ENCODE measurements at regions not wholly inside any gene's neighbourhood (a gene's known extent, or its start where the extent isn't known, plus 50 kb on each side); places are given as distances from the start of the nearest gene placed in this dataset.

DNA sequence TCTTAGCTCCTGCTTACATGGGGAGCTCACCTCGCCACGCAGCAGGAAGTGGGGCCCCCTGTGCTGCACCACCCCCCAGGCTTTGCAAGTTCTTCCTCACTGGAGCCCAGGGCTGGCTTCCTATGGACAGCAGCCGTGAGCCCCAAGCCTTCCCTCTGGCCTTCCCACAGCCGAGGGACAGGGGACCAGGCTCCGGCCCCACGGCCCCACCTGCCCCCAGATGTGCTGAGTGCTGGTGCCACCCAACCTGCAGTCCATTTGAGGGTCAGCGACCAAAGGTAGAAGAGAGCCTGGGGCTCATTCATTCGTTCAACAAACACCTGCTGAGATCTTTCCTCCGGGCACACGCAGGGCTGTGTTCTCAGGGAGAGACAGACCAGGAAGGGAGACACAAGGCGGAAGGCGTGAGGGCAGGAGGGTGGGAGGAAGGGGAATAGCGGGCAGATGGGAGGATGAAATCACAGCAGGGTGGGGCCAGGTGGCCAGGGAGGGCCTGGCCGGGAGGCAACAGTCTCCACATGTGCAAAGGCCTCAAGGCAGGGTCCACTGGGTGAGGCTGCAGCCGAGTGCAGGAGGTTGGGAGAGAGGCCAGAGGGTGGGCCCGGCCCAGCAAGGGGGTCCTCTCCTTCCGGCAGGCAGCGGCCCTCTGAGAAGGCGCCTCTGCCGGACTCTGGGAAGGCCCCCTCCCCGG, 100.1 kb downstream of the FOXL3 start:
- Mint-ChIP-seq H3K4me3 (no peak overlapping the region), H3K36me3 (peaks cover 1% of the 10 kb centered on the region), H3K27ac (no peak overlapping the region), H3K9me3 (ENCODE audit: low read depth) (no peaks in the 10 kb centered on the region), H3K4me1 (no peaks in the 10 kb centered on the region), H3K27me3 (no peaks in the 10 kb centered on the region)
- DNase-seq (no peak), ATAC-seq (no peak)
- CTCF ChIA-PET: no interaction called here

GRCh38 chr7:390761-391410, 100.9 kb downstream of the FOXL3 start:
- no peak for ATAC-seq
- Mint-ChIP-seq H3K4me3 (no peak overlapping the region), H3K27ac (no peak overlapping the region), H3K36me3 (peaks cover 3% of the 10 kb centered on the region), H3K4me1 (no peaks in the 10 kb centered on the region), H3K9me3 (ENCODE audit: low read depth) (peaks cover 3% of the 10 kb centered on the region), H3K27me3 (no peaks in the 10 kb centered on the region)
- DNase-seq: no peak
- CTCF ChIA-PET: no interaction called here

DNA sequence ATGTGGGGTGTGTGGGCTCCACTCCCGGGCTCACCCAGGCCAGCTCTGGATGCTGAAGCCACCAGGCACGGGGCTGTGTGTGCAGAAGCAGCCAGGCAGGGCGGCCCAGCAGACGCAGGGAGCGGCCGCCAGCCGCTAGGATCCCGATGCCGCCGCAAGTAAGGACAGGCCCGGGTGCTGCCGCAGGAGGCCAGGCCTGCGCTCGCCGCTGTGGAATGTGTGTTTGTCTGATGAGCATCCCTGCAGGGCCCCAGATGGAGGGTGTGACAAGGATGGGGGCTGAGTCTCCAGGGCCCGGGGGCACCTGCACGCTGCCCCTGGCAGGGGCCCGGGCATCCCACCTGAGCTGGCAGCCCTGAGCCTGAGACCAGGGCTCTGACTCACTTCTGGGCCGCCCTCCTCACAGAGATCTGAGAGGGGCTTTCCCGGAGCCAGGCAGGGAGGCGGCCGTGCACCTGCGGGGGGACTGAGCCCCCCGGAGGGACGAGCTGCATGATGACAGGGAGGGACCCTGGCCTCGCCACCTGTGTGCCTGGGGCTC, 101.5 kb downstream of the FOXL3 start:
- H3K27ac Mint-ChIP-seq: no peak overlapping the region
- peaks cover 4% of the 10 kb centered on the region for H3K36me3 Mint-ChIP-seq
- H3K9me3 Mint-ChIP-seq (ENCODE audit: low read depth): peaks cover 8% of the 10 kb centered on the region
- no peak for ATAC-seq
- no peaks in the 10 kb centered on the region for H3K4me1 Mint-ChIP-seq
- H3K27me3 Mint-ChIP-seq: no peaks in the 10 kb centered on the region
- H3K4me3 Mint-ChIP-seq: no peak overlapping the region
- DNase-seq: no peak
- CTCF ChIA-PET: no interaction called here

GRCh38 chr7:391961-392524, 102.1 kb downstream of the FOXL3 start:
- peaks cover 8% of the 10 kb centered on the region for H3K9me3 Mint-ChIP-seq (ENCODE audit: low read depth)
- DNase-seq (no peak), ATAC-seq (no peak)
- H3K4me1 Mint-ChIP-seq: no peaks in the 10 kb centered on the region
- H3K27ac Mint-ChIP-seq: no peak overlapping the region
- no peak overlapping the region for H3K4me3 Mint-ChIP-seq
- CTCF ChIA-PET: no interaction called here
- no peaks in the 10 kb centered on the region for H3K27me3 Mint-ChIP-seq
- peaks cover 4% of the 10 kb centered on the region for H3K36me3 Mint-ChIP-seq

- no peak overlapping the region for H3K4me3 Mint-ChIP-seq
- DNase-seq (no peak), ATAC-seq (no peak)
- H3K27me3 Mint-ChIP-seq: no peaks in the 10 kb centered on the region
- no peaks in the 10 kb centered on the region for H3K4me1 Mint-ChIP-seq
- peaks cover 4% of the 10 kb centered on the region for H3K36me3 Mint-ChIP-seq
- H3K9me3 Mint-ChIP-seq (ENCODE audit: low read depth): peaks cover 8% of the 10 kb centered on the region
- CTCF ChIA-PET: no interaction called here
- no peak overlapping the region for H3K27ac Mint-ChIP-seq
These were observed 102.9 kb downstream of the FOXL3 start for GRCh38 chr7:392822-393221.

GRCh38 chr7:395643-396042, 105.7 kb downstream of the FOXL3 start:
- Mint-ChIP-seq H3K4me3 (no peak overlapping the region), H3K36me3 (peaks cover 6% of the 10 kb centered on the region), H3K4me1 (no peaks in the 10 kb centered on the region), H3K27ac (no peak overlapping the region), H3K9me3 (ENCODE audit: low read depth) (peaks cover 14% of the 10 kb centered on the region), H3K27me3 (no peaks in the 10 kb centered on the region)
- ATAC-seq (no peak), DNase-seq (no peak)
- CTCF ChIA-PET: no interaction called here

DNA sequence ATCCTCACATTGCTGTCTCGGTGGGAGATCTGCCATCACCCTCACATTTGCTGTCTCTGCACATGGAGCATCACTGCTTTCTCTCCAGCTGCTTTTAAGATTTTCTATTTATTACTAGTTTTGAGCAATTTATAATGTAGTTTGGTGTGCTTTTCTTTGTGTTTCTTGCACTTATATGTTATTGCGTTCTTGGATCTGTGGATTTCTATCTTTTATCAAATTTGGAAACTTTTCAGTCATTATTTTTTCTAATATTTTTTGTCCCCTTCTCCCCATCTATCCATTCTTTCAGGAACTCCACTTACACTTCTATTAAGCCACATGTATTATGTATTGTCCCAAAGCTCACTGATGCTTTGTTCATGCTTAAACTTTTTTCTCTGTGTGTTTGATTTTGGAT, 108.9 kb downstream of the FOXL3 start:
- Mint-ChIP-seq H3K27ac (no peak overlapping the region), H3K36me3 (peaks cover 6% of the 10 kb centered on the region), H3K9me3 (ENCODE audit: low read depth) (peaks cover 14% of the 10 kb centered on the region), H3K4me1 (no peaks in the 10 kb centered on the region), H3K4me3 (no peak overlapping the region), H3K27me3 (no peaks in the 10 kb centered on the region)
- no peak for ATAC-seq
- DNase-seq: no peak
- CTCF ChIA-PET: no interaction called here

- Mint-ChIP-seq H3K9me3 (ENCODE audit: low read depth) (peaks cover 10% of the 10 kb centered on the region), H3K27me3 (no peaks in the 10 kb centered on the region), H3K36me3 (peaks cover 2% of the 10 kb centered on the region), H3K4me3 (no peak overlapping the region), H3K27ac (no peak overlapping the region), H3K4me1 (no peaks in the 10 kb centered on the region)
- CTCF ChIA-PET: no interaction called here
- DNase-seq (no peak), ATAC-seq (no peak)
These were observed 111.0 kb downstream of the FOXL3 start for GRCh38 chr7:400901-401485.

DNA sequence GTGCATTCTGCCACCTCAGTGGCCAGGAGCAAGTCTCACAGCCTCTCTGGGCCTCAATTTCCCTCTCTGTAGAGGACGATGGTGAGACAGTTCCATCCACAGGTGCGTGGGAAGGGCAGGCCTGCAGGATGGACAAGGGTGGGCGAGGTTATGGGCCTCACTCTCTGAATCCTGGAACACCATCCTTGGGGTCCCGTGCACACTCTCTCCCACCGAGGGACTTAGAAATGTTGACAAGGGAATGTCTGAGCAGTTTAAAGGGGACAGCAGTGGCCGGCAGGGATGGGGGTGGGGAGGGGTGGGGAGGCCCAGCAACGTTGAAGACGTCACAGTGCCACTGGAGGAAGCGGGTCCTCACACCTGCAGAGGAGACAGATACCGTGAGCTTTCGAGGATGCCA, 111.5 kb downstream of the FOXL3 start:
- Mint-ChIP-seq H3K27ac (no peak overlapping the region), H3K36me3 (peaks cover 1% of the 10 kb centered on the region), H3K4me1 (no peaks in the 10 kb centered on the region), H3K9me3 (ENCODE audit: low read depth) (peaks cover 6% of the 10 kb centered on the region), H3K4me3 (no peak overlapping the region), H3K27me3 (no peaks in the 10 kb centered on the region)
- ATAC-seq: no peak
- no peak for DNase-seq
- CTCF ChIA-PET: no interaction called here

DNA sequence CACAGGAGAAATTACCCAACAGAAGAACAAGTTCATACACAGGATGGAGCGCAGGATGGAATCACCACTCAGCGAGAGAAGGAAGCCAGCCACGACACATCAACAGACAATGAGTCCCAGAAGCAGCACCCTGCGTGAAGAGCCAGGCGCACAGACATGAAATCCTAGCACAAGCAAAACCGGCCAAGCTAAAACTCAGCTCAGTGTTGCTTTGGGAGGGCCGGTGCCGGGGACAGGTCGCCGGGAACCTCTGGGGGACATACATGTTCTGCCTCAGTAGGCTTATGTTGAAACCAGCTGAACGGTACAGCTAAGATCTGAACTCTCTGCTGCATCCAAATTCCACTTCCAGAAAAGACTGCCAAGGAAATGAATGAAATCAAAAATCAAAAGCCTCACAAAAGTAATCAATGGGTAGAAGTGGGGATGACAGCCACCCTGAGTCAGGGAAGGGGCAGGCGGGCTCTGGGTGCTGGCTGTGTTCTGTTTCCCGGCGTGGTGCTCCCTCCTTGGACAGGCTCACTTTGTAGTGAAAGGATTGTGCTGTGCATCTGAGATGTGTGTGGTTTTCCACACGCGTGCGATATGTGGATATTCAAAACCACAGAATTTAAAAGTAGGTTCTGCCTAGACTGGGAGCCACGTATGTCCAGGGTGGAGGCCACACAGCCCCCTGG, 114.7 kb downstream of the PDGFA start:
- Mint-ChIP-seq H3K4me1 (no peaks in the 10 kb centered on the region), H3K9me3 (ENCODE audit: low read depth) (peaks cover 2% of the 10 kb centered on the region), H3K27ac (no peak overlapping the region), H3K27me3 (no peaks in the 10 kb centered on the region), H3K36me3 (no peaks in the 10 kb centered on the region), H3K4me3 (no peak overlapping the region)
- no peak for DNase-seq
- ATAC-seq: no peak
- CTCF ChIA-PET: no interaction called here

DNA sequence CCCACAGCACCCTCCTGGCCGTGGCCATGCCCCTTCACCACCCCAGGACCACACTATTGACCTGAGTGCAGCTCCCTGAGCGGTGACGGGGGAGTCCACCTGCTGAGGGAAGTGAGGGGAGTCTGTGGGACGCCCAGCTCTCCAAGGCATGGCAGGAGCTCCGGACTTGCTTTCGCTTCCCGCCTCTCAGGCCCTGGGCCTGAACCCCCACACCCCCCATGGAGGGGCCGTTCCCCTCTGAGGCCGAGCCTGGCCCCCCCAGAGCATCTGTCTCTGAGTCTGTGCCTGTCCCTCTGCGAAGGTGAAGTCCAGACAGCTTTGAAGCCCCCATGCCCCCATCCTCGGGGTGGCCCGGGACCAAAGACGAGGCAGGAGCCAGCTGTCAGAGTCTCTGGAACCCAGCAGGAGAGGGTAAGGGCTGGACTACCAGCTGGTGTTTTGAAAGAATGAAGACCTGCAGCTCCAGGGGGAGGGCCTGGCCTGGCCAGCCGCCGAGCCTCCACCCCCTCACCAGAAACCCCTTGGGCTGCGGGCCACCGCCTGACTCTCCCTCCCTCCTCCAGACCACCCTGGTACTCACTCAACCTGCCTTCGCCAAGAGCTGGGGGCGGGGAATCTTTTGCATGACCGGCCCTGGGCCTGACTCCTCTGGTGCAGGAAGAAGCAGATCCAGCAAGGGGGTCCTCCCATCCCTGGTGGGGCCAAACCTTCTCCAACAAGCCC, 114.0 kb downstream of the PDGFA start:
- CTCF ChIA-PET: no interaction called here
- H3K4me3 Mint-ChIP-seq: no peak overlapping the region
- no peak for ATAC-seq
- H3K27me3 Mint-ChIP-seq: no peaks in the 10 kb centered on the region
- H3K9me3 Mint-ChIP-seq (ENCODE audit: low read depth): no peaks in the 10 kb centered on the region
- H3K4me1 Mint-ChIP-seq: no peaks in the 10 kb centered on the region
- no peaks in the 10 kb centered on the region for H3K36me3 Mint-ChIP-seq
- DNase-seq: no peak
- H3K27ac Mint-ChIP-seq: no peak overlapping the region

DNA sequence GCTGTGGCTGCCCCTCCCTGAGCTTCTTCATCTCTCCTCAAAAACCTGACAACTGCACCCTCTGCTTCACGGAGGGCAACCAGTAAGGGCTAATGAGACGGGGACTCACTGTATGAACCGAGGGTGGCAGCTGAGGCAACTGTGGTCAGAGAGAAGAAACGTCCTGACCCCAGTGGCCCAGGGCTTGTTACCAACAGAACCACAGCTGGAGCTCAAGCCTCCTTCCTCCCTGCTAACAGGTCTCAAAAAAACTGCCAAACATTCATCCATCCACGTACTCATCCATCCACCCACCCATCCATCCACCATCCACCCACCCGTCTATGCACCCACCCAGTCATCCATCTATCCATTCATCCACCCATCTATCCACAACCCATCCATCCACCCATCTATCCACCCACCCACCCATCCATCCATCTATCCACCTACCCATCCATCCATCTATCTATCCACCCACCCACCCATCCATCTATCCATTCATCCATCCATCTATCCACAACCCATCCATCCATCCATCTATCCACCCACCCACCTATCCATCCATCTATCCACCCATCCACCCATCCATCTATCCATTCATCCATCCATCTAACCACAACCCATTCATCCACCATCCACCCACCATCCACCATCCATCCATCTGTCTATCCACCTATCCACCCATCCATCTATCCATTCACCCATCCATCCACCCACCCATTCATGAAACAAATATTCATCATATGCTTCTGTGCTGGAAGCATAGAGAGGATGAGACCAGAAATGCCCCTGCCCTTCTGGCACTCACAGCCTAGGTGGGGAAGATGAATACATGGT, 111.7 kb downstream of the PDGFA start:
- Mint-ChIP-seq H3K4me1 (no peaks in the 10 kb centered on the region), H3K27ac (no peak overlapping the region), H3K4me3 (no peak overlapping the region), H3K27me3 (no peaks in the 10 kb centered on the region), H3K9me3 (ENCODE audit: low read depth) (no peaks in the 10 kb centered on the region), H3K36me3 (no peaks in the 10 kb centered on the region)
- CTCF ChIA-PET: no interaction called here
- no peak for DNase-seq
- ATAC-seq: no peak

Data from activated CD8-positive, alpha-beta memory T cell treated with anti-CD3 and anti-CD28 coated beads, Interleukin-2, amount 10 ng/mL, durations not matched to agents 7 days and 5 days (primary cell).